HG02678 (cell line): ENCODE measurements at regions not wholly inside any gene's neighbourhood (a gene's known extent, or its start where the extent isn't known, plus 50 kb on each side); places are given as distances from the start of the nearest gene placed in this dataset.

ENCODE experiments used
- ATAC-seq: cut with Tn5 transposase; IDR thresholded peaks from one replicate; pipeline ENCODE4 v1.9.1; 2021; ENCODE audit warnings: mild to moderate bottlenecking, moderate library complexity; ENCODE audit not compliant: unreplicated experiment

GRCh38 chr2:82656420-82656819 lies 1802.7 kb downstream of the SUCLG1 start:
- ATAC-seq = no peak

GRCh38 chr2:82652117-82652516 lies 1807.0 kb downstream of the SUCLG1 start:
- ATAC-seq = no peak

DNA sequence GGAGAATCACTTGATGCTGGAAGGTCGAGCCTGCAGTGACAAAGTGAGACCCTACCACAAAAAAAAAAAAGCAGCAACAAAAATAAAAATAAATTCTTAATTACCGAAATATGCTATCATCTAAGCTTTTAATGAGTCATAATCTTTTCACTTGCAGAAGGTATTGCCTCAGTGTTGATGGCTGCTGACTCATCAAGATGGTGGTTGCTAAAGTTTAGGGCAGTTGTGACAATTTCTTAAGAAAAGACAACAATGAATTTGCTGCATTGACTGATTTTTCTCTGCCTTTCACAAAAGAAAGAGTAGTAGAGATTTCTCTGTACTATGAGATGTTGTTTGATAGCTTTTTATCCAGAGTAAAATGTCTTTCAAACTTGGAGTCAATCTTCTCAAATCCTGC lies 1809.0 kb downstream of the SUCLG1 start:
- no peak for ATAC-seq

- ATAC-seq = no peak
Observed at GRCh38 chr2:82641598-82642180, 1817.4 kb downstream of the SUCLG1 start.

- ATAC-seq = no peak
Observed at GRCh38 chr2:82636402-82637020, 1822.6 kb downstream of the SUCLG1 start.

- ATAC-seq = no peak
Observed at GRCh38 chr2:82599021-82599420, 1860.1 kb downstream of the SUCLG1 start.

DNA sequence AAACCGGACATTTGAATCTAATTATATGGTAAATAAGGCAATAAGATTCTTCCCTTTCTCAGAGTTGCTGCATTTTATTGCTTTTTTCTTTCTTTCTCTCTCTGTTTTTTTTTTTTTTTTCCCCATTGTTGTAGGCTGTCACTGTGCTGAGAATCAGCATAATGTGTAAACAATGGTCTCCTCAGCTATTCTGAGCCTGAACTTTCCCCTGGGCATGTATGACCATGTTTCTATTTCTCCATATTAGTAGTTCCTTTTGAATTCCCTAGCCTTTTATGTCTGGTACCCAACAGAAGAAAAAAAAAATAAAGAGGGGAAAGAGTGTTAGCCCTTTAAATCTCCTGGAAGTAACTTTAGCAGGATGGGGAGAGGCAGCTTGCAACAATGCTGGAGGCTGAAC lies 1862.5 kb downstream of the SUCLG1 start:
- no peak for ATAC-seq

DNA sequence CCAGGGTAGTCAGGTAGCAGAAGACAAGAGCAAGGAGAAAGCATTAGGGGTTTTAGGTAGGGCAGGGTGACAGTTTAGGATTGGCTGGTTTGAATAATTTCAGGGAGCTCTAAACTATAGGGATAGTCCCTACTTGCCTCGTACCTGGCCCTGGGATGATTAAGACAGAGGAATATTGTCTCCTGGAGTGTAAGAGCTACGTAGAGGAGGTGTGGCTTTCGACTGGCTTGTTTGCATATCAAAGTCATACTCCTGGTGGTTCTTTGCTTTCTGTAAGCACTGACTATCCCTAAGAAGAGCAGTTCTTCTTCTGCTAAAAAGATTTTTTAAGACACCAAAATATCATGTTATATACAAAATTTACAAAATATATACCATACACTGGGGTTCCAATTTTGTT lies 1867.4 kb downstream of the SUCLG1 start:
- ATAC-seq = no peak

- no peak for ATAC-seq
Observed at GRCh38 chr2:82576656-82577055, 1882.4 kb downstream of the SUCLG1 start.

- no peak for ATAC-seq
Observed at GRCh38 chr2:82539280-82539621, 1919.8 kb downstream of the SUCLG1 start.

DNA sequence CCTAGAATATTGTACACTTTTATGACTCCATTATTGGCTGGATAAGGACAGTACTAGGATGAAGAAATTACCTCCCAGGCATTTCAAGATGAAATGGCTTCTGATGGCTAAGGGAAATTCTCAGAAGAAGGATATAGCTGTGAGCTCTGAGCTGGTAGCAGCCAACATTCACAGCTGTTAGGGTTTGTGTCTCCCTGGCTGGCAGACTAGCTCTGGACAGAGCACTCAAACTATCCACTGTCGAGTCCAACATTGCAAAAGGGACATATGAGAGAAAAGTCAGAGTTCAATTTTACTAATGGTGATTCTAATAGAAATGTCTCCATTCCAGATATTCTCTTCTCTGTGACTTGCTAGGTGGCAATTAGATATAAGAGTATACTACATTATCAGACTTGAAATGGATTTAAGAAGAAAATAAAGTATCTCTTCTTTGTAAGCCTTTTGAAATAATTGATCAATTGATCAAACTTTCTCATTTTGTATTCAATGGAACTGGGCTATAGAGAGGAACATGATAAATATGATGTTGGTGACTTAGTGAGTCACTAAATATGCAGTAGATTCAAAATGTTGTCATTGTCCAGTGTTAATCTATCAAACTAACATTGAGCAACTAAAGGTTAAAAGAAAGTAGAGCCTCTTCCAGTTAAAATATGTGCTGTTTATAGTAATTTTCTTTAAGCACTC lies 1920.3 kb downstream of the SUCLG1 start:
- ATAC-seq = no peak

DNA sequence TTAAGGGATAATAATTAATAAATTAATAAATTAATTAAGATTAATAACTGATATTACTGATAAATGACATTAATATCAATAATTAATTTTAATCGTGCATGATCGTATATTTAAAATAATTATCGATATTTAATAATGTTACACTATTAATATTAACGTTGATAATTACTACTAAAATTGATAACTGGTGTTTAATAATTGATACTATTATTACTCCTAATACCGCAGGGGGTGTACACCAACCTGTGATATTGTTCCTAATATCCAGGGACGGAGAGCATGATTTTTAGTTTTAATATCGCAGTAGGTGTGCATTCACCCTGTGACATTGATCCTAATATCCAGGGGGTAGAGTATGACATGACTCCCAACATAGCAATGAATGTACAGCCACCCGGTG lies 1930.8 kb downstream of the SUCLG1 start:
- no peak for ATAC-seq

GRCh38 chr2:82527124-82527523 lies 1932.0 kb downstream of the SUCLG1 start:
- no peak for ATAC-seq

GRCh38 chr2:82526277-82526676 lies 1932.8 kb downstream of the SUCLG1 start:
- no peak for ATAC-seq

GRCh38 chr2:82525744-82526143 lies 1933.3 kb downstream of the SUCLG1 start:
- no peak for ATAC-seq

DNA sequence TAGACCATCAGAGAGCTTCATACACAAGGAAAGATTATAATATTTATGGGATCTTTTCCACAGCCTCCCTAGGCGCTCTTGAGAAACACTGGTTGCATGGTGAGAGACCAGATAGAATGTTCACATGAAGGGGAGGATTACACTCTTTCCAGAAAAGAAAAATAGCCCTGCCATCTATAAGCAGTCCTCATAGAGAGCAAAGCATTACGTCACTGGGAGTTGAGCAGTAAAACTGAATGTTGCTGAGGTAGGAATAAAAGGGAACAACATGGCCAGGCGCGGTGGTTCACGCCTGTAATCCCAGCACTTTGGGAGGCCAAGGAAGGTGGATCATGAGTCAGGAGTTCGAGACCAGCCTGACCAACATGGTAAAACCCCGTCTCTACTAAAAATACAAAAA lies 1934.3 kb downstream of the SUCLG1 start:
- no peak for ATAC-seq

- no peak for ATAC-seq
Observed at GRCh38 chr2:82511894-82512293, 1947.2 kb downstream of the SUCLG1 start.

- ATAC-seq = no peak
Observed at GRCh38 chr2:82508702-82509101, 1950.4 kb downstream of the SUCLG1 start.

DNA sequence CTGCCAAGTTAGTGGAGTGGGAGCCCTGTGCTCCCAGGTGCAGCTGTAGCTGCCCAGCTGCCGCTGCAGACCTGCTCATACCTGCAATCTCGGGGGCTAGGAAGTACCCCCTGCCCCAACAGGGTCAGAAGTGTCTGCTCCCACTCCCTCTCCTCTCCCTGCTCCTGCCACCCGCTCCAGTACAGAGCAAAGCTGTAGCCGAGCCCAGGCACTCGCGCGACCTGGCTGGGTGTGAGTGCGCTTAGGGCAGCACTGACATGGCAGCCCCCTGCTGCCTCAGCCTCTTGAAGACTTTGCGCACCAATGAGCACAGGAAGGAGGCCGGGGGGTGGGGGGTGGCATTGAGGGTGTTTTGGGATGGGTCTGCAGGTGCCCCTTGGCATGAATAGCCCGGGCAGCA lies 1951.4 kb downstream of the SUCLG1 start:
- no peak for ATAC-seq

DNA sequence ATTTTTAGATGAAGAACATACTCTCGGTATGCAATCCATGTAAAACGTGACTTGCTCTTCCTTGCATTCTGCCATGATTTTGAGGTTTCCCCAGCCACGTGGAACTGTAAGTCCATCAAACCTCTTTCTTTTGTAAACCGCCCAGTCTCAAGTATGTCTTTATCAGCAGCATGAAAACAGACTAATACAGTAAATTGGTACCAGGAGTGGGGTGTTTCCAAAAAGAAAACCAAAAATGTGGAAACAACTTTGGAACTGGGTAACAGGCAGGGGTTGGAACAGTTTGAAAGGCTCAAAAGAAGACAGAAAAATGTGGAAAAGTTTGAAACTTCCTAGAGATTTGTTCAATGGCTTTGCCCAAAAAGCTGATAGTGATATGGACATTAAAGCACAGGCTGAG lies 1957.9 kb downstream of the SUCLG1 start:
- ATAC-seq = no peak

- ATAC-seq = no peak
Observed at GRCh38 chr2:82498777-82499443, 1960.2 kb downstream of the SUCLG1 start.

DNA sequence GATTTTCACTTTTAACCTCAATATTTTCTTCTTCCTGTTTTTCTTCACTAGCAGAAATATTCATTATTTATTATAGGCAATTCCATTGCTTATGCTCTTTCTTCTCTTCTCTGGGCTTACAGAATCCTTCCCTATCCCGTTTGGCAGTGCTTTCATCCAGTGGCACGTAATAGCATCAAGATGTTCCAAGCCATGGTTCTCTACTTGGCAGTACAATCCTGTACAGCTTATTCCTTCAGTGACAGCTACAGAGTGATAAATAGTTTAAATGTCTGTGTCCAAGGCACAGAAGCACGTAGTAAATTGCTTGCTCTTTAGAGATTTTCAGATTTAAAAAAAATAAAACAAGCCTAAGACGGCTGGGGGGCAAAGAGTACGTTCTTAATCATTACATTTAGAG lies 1964.3 kb downstream of the SUCLG1 start:
- ATAC-seq = no peak
